LoVo (cell line): ENCODE measurements at regions not wholly inside any gene's neighbourhood (a gene's known extent, or its start where the extent isn't known, plus 50 kb on each side); places are given as distances from the start of the nearest gene placed in this dataset.
"Not testable (repeated sequence)": the region's sequence is repeated elsewhere in the genome, so short reads cannot be mapped to it uniquely, and the experiment has no call there.

Experiments used
- DNase-seq: peaks from one replicate; pipeline ENCODE4 v3.0.0-alpha.2; 2016; ENCODE audit warnings: low spot score

GRCh38 chr6:21742238-21742660 is 148.7 kb downstream of the SOX4 start:
- DNase-seq = peak; percentile 43

GRCh38 chr6:21744331-21744730 is 150.8 kb downstream of the SOX4 start:
- no peak for DNase-seq

- DNase-seq = no peak
These were observed 152.2 kb downstream of the SOX4 start for GRCh38 chr6:21745543-21746337.

DNA sequence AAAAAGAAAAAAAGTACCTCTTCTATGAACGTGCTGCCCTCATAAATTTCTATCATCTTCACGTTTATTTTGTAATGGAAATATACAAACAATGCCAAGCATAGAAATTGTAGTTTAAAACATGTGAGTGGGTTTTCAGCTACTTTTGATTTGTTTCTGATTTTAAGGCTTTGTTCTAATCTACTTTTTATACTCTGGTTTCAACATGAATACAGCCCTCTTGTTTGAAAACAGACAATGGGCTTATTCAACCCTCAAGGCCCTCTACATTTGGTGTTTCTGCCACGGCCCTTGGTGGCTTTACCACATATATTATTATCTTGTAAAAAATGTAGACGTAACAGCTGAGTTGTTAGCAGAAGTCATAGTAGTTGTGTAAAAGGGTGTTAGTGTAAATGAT is 153.9 kb downstream of the SOX4 start:
- no peak for DNase-seq

- no peak for DNase-seq
These were observed 154.9 kb downstream of the SOX4 start for GRCh38 chr6:21748343-21749056.

DNA sequence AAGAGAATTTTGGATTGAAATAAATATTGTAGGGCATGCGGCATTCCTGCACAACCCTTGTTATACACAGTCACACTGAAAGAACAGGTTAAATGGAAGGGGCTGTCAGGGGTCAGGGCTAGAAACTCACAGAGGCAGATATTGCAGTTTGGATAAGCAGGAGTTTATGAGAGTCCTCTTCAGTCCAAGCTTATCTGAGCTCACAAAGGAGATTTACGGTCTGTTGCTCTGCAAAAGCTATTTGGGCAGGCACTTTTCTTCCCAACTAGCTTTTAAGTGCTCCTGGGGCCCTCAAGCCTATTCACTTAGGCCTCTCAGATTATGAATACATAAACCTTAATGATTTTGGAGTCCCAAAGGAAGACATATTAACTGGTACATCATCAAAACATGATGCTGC is 156.2 kb downstream of the SOX4 start:
- no peak for DNase-seq

GRCh38 chr6:21750575-21750974 is 157.0 kb downstream of the SOX4 start:
- no peak for DNase-seq

GRCh38 chr6:21751608-21752007 is 158.1 kb downstream of the SOX4 start:
- DNase-seq = no peak

DNA sequence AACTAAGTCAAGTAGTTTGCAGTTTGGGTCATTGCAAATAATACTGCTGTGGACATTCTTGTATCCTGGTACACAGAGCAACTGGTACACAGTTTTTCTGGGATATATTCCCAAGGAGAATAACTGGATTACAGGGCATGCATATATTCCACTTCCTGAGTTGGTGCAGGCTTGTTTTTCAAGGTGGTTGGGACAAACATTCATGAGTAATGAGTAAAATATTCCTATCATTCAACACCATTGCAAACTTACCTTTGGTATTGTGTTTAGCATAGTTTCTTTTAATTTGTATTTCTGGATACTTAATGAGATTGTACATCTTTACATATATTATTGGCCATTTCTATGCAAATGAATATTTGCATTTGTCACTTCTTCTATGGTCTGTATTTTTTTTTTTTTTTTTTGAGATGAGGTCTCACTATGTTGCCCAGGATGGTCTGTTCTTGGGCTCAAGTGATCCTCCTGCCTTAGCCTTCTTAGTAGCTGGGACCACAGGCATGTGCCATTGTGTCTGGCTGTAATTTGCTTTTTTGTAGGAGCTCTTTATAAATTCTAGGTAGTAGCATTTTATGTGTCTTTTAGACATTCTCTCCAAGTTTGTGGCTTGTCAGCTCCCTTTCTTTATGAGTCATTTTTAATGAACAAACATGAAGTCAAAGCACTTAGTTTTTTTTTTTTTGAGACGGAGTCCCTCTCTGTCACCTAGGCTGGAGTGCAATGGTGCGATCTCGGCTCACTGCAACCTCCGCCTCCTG is 158.7 kb downstream of the SOX4 start:
- DNase-seq = peak; percentile 37

DNA sequence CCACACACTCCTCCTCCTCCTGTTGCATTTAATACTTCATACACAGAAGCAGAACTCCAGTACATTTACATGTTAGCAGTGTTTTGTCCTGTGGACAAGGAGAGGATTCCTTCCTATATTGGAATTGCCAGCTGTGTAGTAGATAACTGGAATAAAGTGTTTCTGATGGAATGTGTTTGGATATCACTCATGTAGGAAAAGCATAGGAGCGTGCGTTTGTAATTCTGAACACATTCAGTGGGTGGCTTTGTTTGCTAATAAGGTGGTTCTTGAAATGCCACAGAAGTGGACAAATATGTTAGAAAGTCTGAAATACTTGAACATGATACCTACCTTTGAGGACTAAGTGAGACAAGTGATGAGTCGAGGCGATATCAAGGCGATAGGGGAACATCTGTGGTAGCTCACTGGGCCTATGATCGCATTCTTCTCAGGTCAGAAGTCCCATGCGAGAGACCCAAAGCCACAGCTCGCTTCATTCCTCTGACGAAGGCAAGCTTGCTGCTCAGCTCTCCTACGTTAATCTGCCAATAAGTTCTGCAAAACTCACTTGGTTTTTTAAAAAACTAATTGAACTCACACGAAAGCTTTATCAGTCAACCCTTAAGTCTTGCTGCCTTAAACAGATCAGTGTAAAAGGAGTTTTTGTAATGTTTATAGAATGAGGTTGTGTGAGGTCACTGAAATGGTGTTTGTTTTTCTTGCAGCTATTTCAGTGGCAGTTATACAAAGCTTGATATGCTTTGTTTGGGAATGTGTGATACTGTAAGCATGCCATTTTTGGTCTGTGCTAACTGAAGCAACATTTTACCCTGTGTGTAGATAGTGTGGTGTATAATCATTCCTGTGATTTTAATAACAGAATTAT is 159.9 kb downstream of the SOX4 start:
- no peak for DNase-seq

DNA sequence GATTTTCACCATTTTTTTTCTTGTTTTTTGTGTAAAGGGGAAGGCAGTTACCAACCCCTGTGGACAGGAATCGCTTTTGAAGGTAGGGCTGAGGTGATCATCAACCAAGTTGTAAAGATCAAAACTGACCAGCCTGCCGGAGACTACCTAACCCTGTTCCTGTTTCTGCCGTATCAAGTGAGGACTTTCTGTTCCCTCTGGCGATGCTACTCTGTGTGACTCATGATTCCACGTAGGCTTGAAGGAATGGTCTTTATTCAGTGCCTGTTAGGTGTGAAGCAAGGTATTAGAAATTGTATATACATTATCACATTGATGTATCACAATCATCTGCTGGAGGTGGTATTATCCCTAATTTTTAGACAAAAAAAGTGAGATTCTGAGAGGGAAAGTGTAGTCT is 161.3 kb downstream of the SOX4 start:
- DNase-seq = no peak

DNA sequence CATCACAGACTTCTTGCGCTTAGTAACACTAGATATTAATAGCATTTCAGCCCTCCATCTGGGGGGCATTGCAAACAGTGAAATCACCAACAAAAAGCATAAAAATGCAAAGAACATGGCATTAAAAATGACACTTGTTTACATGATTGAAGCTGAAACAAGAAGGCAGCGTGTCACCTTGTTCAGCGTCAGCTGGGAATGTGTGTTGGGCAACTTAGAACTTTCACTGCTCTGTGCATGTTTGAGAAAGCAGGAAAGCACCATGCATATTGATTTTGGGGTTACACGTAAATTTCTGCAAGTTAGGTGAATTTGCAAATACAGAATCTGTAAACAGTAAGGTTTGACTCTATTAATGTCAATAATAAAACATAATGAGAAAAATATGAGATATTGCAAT is 162.9 kb downstream of the SOX4 start:
- DNase-seq = no peak

DNA sequence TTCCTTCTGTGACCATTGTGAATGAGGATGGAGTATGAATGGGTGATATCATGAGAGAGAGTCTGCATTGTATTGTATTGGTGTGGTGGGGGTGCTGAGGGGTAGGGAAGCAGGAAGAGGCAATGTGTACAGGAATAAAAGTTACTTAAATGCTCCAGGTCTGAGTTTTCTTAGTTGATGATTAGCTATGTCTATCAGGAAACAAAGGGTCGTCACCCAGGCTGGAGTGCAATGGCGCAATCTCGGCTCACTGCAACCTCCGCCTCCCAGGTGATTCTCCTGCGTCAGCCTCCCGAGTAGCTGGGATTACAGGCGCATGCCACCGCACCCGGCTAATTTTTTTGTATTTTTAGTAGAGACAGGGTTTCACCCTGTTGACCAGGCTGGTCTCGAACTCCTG is 163.8 kb downstream of the SOX4 start:
- not testable (repeated sequence) for DNase-seq

GRCh38 chr6:21759721-21760120 is 166.2 kb downstream of the SOX4 start:
- no peak for DNase-seq

DNA sequence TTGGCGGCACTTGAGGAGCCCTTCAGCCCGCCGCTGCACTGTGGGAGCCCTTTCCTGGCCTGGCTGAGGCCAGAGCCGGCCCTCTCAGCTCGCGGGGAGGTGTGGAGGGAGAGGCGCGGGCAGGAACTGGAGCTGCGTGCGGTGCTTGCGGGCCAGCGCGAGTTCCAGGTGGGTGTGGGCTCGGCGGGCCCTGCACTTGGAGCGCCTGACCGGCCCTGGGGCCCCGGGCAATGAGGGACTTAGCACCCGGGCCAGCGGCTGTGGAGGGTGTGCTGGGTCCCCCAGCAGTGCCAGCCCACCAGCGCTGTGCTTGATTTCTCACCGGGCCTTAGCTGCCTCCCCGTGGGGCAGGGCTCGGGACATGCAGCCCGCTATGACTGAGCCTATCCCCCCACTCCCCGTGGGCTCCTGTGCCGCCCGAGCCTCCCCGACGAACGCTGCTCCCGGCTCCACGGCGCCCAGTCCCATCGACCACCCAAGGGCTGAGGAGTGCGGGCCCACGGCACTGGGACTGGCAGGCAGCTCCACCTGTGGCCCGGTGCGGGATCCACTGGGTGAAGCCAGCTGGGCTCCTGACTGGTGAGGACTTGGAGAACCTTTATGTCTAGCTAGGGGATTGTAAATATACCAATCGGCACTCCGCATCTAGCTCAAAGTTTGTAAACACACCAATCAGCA is 167.6 kb downstream of the SOX4 start:
- DNase-seq = not testable (repeated sequence)

DNA sequence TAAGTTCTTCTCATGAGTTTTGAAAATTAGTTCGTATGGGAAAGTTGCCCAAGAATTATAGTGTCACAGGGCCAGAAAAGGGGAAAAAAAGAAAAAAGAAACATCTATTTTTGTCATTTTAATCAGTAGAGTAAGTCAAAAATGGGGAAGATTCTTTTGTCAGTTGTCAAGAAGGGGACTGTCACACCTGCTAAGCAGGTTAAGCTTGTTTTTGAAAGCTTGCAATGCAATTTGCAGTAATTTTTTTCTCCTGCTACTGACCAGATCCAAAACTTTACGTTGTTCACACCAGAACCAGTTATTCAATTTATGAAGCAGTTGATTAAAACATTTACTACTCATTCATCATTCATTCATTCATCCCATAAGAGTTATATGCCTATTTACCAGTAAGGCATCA is 171.4 kb downstream of the SOX4 start:
- no peak for DNase-seq

DNA sequence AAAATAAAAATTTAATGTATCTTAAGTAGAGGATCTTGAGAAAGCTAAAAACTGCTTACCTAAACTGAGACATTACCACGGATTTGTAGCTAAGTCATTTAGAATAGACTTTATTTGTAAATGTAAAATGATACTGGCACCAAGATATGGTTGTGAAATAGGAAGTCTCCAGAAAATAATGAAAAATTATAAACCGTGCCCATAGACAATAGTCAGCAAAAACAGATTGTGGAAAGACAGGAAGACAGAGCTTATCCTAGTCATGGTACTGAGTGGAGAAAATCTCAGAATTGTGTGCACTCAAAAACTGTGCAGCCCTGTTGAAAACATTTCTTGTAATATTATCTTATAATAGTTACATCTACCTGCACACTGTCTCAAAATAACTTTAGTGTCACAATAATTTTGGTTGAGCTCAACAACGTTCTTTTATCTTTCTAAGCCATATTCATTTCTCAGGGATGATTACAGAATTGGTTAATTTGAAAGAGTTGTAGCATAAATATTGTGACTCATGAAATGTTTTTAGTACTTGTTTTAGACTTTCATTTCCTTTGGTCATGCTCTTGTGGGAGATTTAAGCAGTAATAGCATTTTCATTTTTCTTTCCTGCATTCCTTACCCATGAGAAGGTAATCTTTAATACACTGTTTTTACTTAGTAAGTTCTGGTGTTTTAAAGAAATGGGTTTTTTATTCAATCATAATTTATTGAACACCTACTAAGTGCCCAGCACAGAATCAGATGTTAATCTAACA is 174.5 kb downstream of the SOX4 start:
- DNase-seq = no peak

- DNase-seq = no peak
These were observed 175.9 kb downstream of the SOX4 start for GRCh38 chr6:21769405-21769861.

DNA sequence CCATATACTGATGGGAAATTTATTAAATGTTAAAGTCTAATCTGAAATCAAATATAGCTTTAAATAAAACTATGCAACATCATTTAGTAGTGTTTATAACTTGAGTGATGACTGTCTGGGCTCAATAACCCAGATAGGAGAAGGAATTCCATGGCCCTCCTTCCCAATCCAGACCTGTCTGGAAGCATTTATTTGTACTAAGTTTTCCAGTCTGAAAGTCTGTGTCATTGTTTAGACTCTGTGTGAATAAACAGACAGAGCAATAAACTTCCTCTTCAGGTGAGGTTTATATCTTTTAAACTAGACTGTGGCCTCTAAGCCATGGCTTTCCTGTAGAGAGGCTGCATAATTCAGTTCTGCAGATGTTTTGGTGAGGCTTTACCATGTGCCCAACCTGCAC is 176.4 kb downstream of the SOX4 start:
- no peak for DNase-seq

- no peak for DNase-seq
These were observed 178.2 kb downstream of the SOX4 start for GRCh38 chr6:21771626-21772320.
